ENCODE measurements at regions not wholly inside any gene's neighbourhood (a gene's known extent, or its start where the extent isn't known, plus 50 kb on each side); places are given as distances from the start of the nearest gene placed in this dataset.

- H3K27me3 ChIP-seq (ENCODE audit: insufficient read depth, low read depth, severe bottlenecking): no peaks in the 10 kb centered on the region
- H3K4me3 ChIP-seq (ENCODE audit: low read depth, low read length): no peak overlapping the region
- no peak overlapping the region for H3K27ac ChIP-seq
- no peak for TF ChIP-seq CTCF (IDR thresholded peaks at IDR 0.05; ENCODE audit: low read depth, low read length)
- DNase-seq: no peak
- H3K9me3 ChIP-seq (ENCODE audit: severe bottlenecking): no peaks in the 10 kb centered on the region
- H3K36me3 ChIP-seq: no peaks in the 10 kb centered on the region
Observed at GRCh38 chr1:213568929-213569815, 418.6 kb upstream of the PROX1 start.

- no peak overlapping the region for H3K27ac ChIP-seq
- no peaks in the 10 kb centered on the region for H3K27me3 ChIP-seq (ENCODE audit: insufficient read depth, low read depth, severe bottlenecking)
- TF ChIP-seq CTCF (IDR thresholded peaks at IDR 0.05; ENCODE audit: low read depth, low read length): no peak
- H3K36me3 ChIP-seq: no peaks in the 10 kb centered on the region
- no peaks in the 10 kb centered on the region for H3K9me3 ChIP-seq (ENCODE audit: severe bottlenecking)
- H3K4me3 ChIP-seq (ENCODE audit: low read depth, low read length): no peak overlapping the region
- DNase-seq: no peak
Observed at GRCh38 chr1:213569816-213570150, 418.0 kb upstream of the PROX1 start.

GRCh38 chr1:213570487-213570886 is 417.3 kb upstream of the PROX1 start:
- H3K36me3 ChIP-seq: no peaks in the 10 kb centered on the region
- H3K4me3 ChIP-seq (ENCODE audit: low read depth, low read length): no peak overlapping the region
- no peak for TF ChIP-seq CTCF (IDR thresholded peaks at IDR 0.05; ENCODE audit: low read depth, low read length)
- H3K27me3 ChIP-seq (ENCODE audit: insufficient read depth, low read depth, severe bottlenecking): no peaks in the 10 kb centered on the region
- DNase-seq: no peak
- no peak overlapping the region for H3K27ac ChIP-seq
- H3K9me3 ChIP-seq (ENCODE audit: severe bottlenecking): no peaks in the 10 kb centered on the region

- DNase-seq: no peak
- Histone ChIP-seq H3K36me3 (no peaks in the 10 kb centered on the region), H3K9me3 (ENCODE audit: severe bottlenecking) (no peaks in the 10 kb centered on the region), H3K4me3 (ENCODE audit: low read depth, low read length) (no peak overlapping the region), H3K27ac (no peak overlapping the region), H3K27me3 (ENCODE audit: insufficient read depth, low read depth, severe bottlenecking) (no peaks in the 10 kb centered on the region)
- TF ChIP-seq CTCF (IDR thresholded peaks at IDR 0.05; ENCODE audit: low read depth, low read length): no peak
Observed at GRCh38 chr1:213571419-213571818, 416.4 kb upstream of the PROX1 start.

GRCh38 chr1:213571843-213572242 is 415.9 kb upstream of the PROX1 start:
- DNase-seq: no peak
- H3K4me3 ChIP-seq (ENCODE audit: low read depth, low read length): no peak overlapping the region
- no peak for TF ChIP-seq CTCF (IDR thresholded peaks at IDR 0.05; ENCODE audit: low read depth, low read length)
- no peaks in the 10 kb centered on the region for H3K9me3 ChIP-seq (ENCODE audit: severe bottlenecking)
- no peak overlapping the region for H3K27ac ChIP-seq
- H3K36me3 ChIP-seq: no peaks in the 10 kb centered on the region
- no peaks in the 10 kb centered on the region for H3K27me3 ChIP-seq (ENCODE audit: insufficient read depth, low read depth, severe bottlenecking)
